ENCODE measurements at regions not wholly inside any gene's neighbourhood (a gene's known extent, or its start where the extent isn't known, plus 50 kb on each side); places are given as distances from the start of the nearest gene placed in this dataset.
A peak's percentile ranks its signal among the peaks of the same experiment; 100 is the strongest.

DNA sequence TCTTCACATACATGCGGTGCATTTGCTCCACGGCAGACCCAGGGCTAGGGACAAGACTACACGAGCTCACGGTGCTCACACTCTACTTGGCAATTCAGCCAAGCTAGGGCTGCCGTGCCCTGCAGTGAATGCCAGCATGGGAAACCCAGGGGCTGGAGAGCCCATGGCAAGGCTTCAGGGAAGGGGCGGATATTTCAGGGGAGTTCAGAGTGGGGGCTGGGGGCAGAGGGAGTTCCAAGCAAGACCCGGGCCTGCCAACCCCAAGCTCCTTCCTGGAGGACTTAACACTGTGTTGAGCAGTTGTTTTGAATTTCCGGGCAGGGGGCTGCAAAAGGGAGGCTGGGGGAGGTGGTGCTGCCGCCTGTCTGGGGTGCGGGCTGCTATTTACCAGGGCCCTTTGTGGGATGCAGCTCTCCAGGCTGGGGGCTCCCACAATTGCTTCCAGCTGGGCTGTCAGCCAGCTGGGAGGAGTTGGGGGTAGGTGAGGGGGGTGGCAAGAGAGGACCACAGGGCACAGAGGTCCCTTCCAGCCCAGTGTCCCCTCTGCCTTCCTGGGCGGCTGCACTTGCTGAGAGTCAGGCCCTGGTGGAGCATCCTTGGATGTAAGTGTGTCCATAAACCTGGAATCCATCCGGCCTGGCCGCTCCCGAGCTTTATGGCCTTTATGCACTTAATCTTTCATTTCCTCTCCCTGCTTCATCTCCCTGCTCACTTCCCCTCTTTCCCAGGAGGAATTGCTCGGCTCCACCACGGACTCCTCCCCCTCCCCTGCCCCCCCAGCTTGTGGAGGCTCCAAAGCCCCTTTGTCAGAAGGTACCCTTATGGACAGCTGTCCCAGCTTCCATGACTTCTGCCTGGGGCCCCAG, 55.8 kb upstream of the SSBP3 start:
- H3K9me3 ChIP-seq (ENCODE audit: control insufficient read depth, insufficient read depth, low read depth, low read length): no peaks in the 10 kb centered on the region
- TF ChIP-seq IKZF3 (tag by site-specific recombination; IDR thresholded peaks at IDR 0.05) (0 out of 2 replicates have a peak, but pooled peaks have one; percentile 38), SALL2 (tag by site-specific recombination; IDR thresholded peaks at IDR 0.05; ENCODE audit: borderline replicate concordance) (no peak)
- H3K36me3 ChIP-seq (ENCODE audit: control insufficient read depth in 2 of 2, insufficient read depth in 1 of 2, low read length in 2 of 2): no peaks in the 10 kb centered on the region
- H3K27ac ChIP-seq (ENCODE audit: extremely low read depth, low read depth, low read length): no peak overlapping the region
- H3K4me1 ChIP-seq (ENCODE audit: control insufficient read depth, insufficient read depth, low read length): peaks cover 7% of the 10 kb centered on the region
- ChIA-PET POLR2A (no interaction called here), CTCF (interaction anchor here (0.7 kb wide), 1 partner anchor 1687 kb away, joined by 3 read pairs; no protein-coding TSS in a partner anchor)
- no peak overlapping the region for H3K4me3 ChIP-seq (ENCODE audit: low read depth, low read length)

DNA sequence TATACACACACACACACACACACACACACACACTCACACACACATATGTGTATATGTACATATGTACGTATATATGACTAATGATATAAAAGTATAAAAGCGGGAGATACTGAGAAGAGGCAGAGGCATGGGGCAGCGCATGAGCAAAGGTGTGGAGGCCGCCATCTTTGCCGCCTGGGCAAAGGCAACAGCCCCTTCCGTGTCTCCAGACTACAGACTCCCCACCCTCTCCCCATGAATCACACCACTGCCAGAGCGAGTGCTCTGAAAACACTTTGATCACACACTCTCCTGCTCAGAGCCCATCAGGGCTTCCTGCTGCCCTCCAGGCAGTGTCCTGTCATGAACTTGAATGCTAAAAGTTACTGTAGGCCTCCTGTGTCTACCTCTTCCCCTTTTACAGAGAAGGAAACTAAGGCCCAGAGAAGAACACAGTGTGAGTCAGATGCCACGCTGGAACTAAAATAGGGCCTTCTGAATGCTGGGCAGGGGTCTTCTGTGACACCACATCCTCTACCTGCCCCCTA, 54.7 kb upstream of the SSBP3 start:
- CTCF ChIA-PET: interaction anchor here (0.5 to 0.7 kb wide), 2 partner anchors 484 to 1686 kb away, joined by 3 read pairs; no protein-coding TSS in a partner anchor
- H3K27ac ChIP-seq (ENCODE audit: extremely low read depth, low read depth, low read length): no peak overlapping the region; the same call in 1 of the 2 replicates
- TF ChIP-seq ZNF423 (tag by site-specific recombination; IDR thresholded peaks at IDR 0.05): 0 out of 2 replicates have a peak, but pooled peaks have one; percentile 4
- TF ChIP-seq ZIC2 (tag by site-specific recombination; IDR thresholded peaks at IDR 0.05): peak; percentile 68
- TF ChIP-seq ZNF548 (tag by site-specific recombination; IDR thresholded peaks at IDR 0.05): no peak

DNA sequence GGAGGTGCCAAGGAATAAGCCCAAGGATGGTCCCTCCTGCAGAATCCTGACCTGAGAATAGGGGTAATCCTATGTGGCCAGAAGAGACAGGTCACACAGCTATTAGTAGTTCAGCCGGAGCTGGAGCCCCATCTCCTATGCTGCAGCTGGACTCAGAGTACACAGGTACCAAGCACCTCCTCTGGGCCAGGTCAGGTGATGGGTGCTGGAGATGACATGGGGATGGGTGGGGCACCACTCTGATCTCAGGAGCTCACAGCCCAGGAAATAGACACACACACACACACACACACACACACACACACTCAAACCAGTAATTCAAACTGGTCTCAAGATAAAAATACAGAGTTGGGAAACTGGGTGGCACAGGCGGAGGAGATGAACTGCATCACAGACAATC, 54.2 kb upstream of the SSBP3 start:
- no peaks in the 10 kb centered on the region for H3K36me3 ChIP-seq (ENCODE audit: control insufficient read depth in 2 of 2, insufficient read depth in 1 of 2, low read length in 2 of 2)
- TF ChIP-seq KLF10 (tag by site-specific recombination; IDR thresholded peaks at IDR 0.05) (no peak), MZF1 (tag by site-specific recombination; IDR thresholded peaks at IDR 0.05; ENCODE audit: borderline replicate concordance) (no peak), GLI2 (tag by site-specific recombination; IDR thresholded peaks at IDR 0.05; ENCODE audit: borderline replicate concordance, low read depth) (no peak), ZBTB20 (tag by site-specific recombination; IDR thresholded peaks at IDR 0.05) (peak; percentile 43; the same call in 1 of the 2 replicates), ZNF558 (tag by site-specific recombination; IDR thresholded peaks at IDR 0.05) (no peak), HOXC10 (CRISPR knock-in tag; IDR thresholded peaks at IDR 0.05) (no peak), HOXD13 (CRISPR knock-in tag; IDR thresholded peaks at IDR 0.05; ENCODE audit: borderline replicate concordance) (no peak), KLF1 (tag by site-specific recombination; IDR thresholded peaks at IDR 0.05) (0 out of 2 replicates have a peak, but pooled peaks have one; percentile 18), ZNF837 (tag by site-specific recombination; IDR thresholded peaks at IDR 0.05) (no peak), ZNF214 (tag by site-specific recombination; IDR thresholded peaks at IDR 0.05; ENCODE audit: borderline replicate concordance) (no peak), ZNF16 (tag by site-specific recombination; IDR thresholded peaks at IDR 0.05; ENCODE audit: low read depth) (no peak), ZNF138 (tag by site-specific recombination; IDR thresholded peaks at IDR 0.05; ENCODE audit: borderline replicate concordance) (no peak), ZNF146 (tag by site-specific recombination; IDR thresholded peaks at IDR 0.05) (no peak), ZNF530 (tag by site-specific recombination; IDR thresholded peaks at IDR 0.05; ENCODE audit: low read depth) (no peak)
- TF ChIP-seq, protein P1, sequence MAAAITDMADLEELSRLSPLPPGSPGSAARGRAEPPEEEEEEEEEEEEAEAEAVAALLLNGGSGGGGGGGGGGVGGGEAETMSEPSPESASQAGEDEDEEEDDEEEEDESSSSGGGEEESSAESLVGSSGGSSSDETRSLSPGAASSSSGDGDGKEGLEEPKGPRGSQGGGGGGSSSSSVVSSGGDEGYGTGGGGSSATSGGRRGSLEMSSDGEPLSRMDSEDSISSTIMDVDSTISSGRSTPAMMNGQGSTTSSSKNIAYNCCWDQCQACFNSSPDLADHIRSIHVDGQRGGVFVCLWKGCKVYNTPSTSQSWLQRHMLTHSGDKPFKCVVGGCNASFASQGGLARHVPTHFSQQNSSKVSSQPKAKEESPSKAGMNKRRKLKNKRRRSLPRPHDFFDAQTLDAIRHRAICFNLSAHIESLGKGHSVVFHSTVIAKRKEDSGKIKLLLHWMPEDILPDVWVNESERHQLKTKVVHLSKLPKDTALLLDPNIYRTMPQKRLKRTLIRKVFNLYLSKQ (tag by site-specific recombination; IDR thresholded peaks at IDR 0.05; ENCODE audit: borderline replicate concordance): no peak
- TF ChIP-seq, protein P2, sequence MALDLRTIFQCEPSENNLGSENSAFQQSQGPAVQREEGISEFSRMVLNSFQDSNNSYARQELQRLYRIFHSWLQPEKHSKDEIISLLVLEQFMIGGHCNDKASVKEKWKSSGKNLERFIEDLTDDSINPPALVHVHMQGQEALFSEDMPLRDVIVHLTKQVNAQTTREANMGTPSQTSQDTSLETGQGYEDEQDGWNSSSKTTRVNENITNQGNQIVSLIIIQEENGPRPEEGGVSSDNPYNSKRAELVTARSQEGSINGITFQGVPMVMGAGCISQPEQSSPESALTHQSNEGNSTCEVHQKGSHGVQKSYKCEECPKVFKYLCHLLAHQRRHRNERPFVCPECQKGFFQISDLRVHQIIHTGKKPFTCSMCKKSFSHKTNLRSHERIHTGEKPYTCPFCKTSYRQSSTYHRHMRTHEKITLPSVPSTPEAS (tag by site-specific recombination; IDR thresholded peaks at IDR 0.05): peak; percentile 59
- TF ChIP-seq, protein P3, sequence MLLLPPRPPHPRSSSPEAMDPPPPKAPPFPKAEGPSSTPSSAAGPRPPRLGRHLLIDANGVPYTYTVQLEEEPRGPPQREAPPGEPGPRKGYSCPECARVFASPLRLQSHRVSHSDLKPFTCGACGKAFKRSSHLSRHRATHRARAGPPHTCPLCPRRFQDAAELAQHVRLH (tag by site-specific recombination; IDR thresholded peaks at IDR 0.05): no peak
- TF ChIP-seq, protein P4, sequence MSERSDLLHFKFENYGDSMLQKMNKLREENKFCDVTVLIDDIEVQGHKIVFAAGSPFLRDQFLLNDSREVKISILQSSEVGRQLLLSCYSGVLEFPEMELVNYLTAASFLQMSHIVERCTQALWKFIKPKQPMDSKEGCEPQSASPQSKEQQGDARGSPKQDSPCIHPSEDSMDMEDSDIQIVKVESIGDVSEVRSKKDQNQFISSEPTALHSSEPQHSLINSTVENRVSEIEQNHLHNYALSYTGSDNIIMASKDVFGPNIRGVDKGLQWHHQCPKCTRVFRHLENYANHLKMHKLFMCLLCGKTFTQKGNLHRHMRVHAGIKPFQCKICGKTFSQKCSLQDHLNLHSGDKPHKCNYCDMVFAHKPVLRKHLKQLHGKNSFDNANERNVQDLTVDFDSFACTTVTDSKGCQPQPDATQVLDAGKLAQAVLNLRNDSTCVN (tag by site-specific recombination; optimal IDR thresholded peaks at IDR 0.05): no peak
- H3K9me3 ChIP-seq (ENCODE audit: control insufficient read depth, insufficient read depth, low read depth, low read length): no peaks in the 10 kb centered on the region
- H3K4me1 ChIP-seq (ENCODE audit: control insufficient read depth, insufficient read depth, low read length): peaks cover 7% of the 10 kb centered on the region
- H3K27ac ChIP-seq (ENCODE audit: extremely low read depth, low read depth, low read length): no peak overlapping the region
- ChIA-PET POLR2A (no interaction called here), CTCF (interaction anchor here (0.5 kb wide), 1 partner anchor 47 kb away, joined by 3 read pairs; no protein-coding TSS in a partner anchor)
- no peak overlapping the region for H3K4me3 ChIP-seq (ENCODE audit: low read depth, low read length)

More for the DNA sequence above, 54.7 kb upstream of the SSBP3 start:
- Histone ChIP-seq H3K4me1 (ENCODE audit: control insufficient read depth, insufficient read depth, low read length) (peaks cover 7% of the 10 kb centered on the region), H3K36me3 (ENCODE audit: control insufficient read depth in 2 of 2, insufficient read depth in 1 of 2, low read length in 2 of 2) (no peaks in the 10 kb centered on the region), H3K9me3 (ENCODE audit: control insufficient read depth, insufficient read depth, low read depth, low read length) (no peaks in the 10 kb centered on the region), H3K4me3 (ENCODE audit: low read depth, low read length) (no peak overlapping the region)
- POLR2A ChIA-PET: no interaction called here

All from HEK293 (cell line).